ENCODE measurements at regions not wholly inside any gene's neighbourhood (a gene's known extent, or its start where the extent isn't known, plus 50 kb on each side); places are given as distances from the start of the nearest gene placed in this dataset.

DNA sequence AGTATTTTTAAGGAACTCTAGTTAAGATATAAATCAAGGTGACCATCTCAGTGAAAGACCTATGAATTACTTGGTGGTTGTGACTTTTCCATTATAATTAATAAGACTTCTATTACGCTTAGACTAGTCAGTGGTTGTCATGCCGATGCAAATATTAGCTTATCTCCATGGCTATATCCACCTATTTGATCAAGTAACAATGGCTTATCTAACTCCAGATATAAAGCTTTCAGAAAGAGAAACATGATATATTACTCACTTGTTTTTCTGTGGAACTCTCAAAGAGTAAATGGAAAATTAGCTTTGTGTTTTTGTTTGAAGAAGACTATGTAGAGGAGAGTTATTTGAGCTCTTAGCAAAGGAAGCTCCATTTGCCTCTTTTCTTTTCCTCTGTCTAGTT, 323.8 kb upstream of the DCN start:
- TF ChIP-seq CTCF (IDR thresholded peaks at IDR 0.05) (no peak), POLR2AphosphoS5 (IDR thresholded peaks at IDR 0.05; ENCODE audit: low read depth, low read length) (no peak), TCF7L2 (IDR thresholded peaks at IDR 0.05; ENCODE audit: low read depth, low read length) (no peak)
- TF ChIP-seq, protein P1, sequence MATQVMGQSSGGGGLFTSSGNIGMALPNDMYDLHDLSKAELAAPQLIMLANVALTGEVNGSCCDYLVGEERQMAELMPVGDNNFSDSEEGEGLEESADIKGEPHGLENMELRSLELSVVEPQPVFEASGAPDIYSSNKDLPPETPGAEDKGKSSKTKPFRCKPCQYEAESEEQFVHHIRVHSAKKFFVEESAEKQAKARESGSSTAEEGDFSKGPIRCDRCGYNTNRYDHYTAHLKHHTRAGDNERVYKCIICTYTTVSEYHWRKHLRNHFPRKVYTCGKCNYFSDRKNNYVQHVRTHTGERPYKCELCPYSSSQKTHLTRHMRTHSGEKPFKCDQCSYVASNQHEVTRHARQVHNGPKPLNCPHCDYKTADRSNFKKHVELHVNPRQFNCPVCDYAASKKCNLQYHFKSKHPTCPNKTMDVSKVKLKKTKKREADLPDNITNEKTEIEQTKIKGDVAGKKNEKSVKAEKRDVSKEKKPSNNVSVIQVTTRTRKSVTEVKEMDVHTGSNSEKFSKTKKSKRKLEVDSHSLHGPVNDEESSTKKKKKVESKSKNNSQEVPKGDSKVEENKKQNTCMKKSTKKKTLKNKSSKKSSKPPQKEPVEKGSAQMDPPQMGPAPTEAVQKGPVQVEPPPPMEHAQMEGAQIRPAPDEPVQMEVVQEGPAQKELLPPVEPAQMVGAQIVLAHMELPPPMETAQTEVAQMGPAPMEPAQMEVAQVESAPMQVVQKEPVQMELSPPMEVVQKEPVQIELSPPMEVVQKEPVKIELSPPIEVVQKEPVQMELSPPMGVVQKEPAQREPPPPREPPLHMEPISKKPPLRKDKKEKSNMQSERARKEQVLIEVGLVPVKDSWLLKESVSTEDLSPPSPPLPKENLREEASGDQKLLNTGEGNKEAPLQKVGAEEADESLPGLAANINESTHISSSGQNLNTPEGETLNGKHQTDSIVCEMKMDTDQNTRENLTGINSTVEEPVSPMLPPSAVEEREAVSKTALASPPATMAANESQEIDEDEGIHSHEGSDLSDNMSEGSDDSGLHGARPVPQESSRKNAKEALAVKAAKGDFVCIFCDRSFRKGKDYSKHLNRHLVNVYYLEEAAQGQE (IDR thresholded peaks at IDR 0.05; ENCODE audit: insufficient read depth in 1 of 2, low read depth in 2 of 2, low read length in 1 of 2): no peak
